ENCODE measurements at regions not wholly inside any gene's neighbourhood (a gene's known extent, or its start where the extent isn't known, plus 50 kb on each side); places are given as distances from the start of the nearest gene placed in this dataset.

- no peaks in the 10 kb centered on the region for H3K36me3 ChIP-seq (replicated peaks in 1 of 2; ENCODE audit: control insufficient read depth in 1 of 2, insufficient read depth in 2 of 2, low read length in 1 of 2)
Measured at GRCh38 chrX:39733745-39734144, 364.0 kb downstream of the BCOR start.

More at GRCh38 chrX:39733745-39734144, 364.0 kb downstream of the BCOR start:
- peaks cover 8% of the 10 kb centered on the region for H3F3A ChIP-seq (replicated peaks; ENCODE audit: insufficient read depth)
- no peaks in the 10 kb centered on the region for H3K79me2 ChIP-seq (ENCODE audit: insufficient read depth)
- H2AFZ ChIP-seq (ENCODE audit: low read depth), result no peak overlapping the region
- no peak for DNase-seq
- H3K4me3 ChIP-seq (ENCODE audit: low read depth in 2 of 2, low read length in 1 of 2), result no peak overlapping the region
- H3K27ac ChIP-seq (ENCODE audit: low read depth in 2 of 2, low read length in 1 of 2), result no peak overlapping the region
- no peaks in the 10 kb centered on the region for H4K20me1 ChIP-seq (ENCODE audit: insufficient read depth)
- peaks cover 0 to 46% of the 10 kb centered on the region in 2 experiments; a peak in 1 of 4 replicates for H3K4me1 ChIP-seq (ENCODE audit: control insufficient read depth in 1 of 2, insufficient read depth in 2 of 2, low read depth in 1 of 2, low read length in 1 of 2)
- no peaks in the 10 kb centered on the region for H3K9me2 ChIP-seq
- ChIA-PET CTCF (no interaction called here), POLR2A (no interaction called here)
- WGBS (ENCODE audit: low lambda C conversion rate), result 58% methylated on average over 1 of the region's 1 CpG
- H3K27me3 ChIP-seq (ENCODE audit: insufficient read depth), result peaks cover 10% of the 10 kb centered on the region; the same call in 1 of the 2 replicates
- TF ChIP-seq IRF3 (IDR thresholded peaks at IDR 0.05; ENCODE audit: low read depth, low read length) (no peak), GATA2 (CRISPR knock-in tag; IDR thresholded peaks at IDR 0.05) (no peak), NFIC (IDR thresholded peaks at IDR 0.05; ENCODE audit: borderline replicate concordance) (no peak), REST (IDR thresholded peaks at IDR 0.05; ENCODE audit: low read depth, low read length) (no peak), CTCF (IDR thresholded peaks at IDR 0.05) (no peak), JUND (IDR thresholded peaks at IDR 0.05) (no peak), MAX (IDR thresholded peaks at IDR 0.05; ENCODE audit: low read depth) (no peak), NRF1 (IDR thresholded peaks at IDR 0.05; ENCODE audit: low read depth, low read length) (no peak), USF2 (IDR thresholded peaks at IDR 0.05; ENCODE audit: borderline replicate concordance, low read depth, low read length) (no peak), SMC3 (IDR thresholded peaks at IDR 0.05; ENCODE audit: low read depth, low read length) (no peak), SIN3A (IDR thresholded peaks at IDR 0.05; ENCODE audit: borderline replicate concordance, low read depth, low read length) (no peak), FOXM1 (IDR thresholded peaks at IDR 0.05; ENCODE audit: low read depth) (no peak), FOSL2 (IDR thresholded peaks at IDR 0.05; ENCODE audit: borderline replicate concordance, low read depth) (no peak), ELF1 (IDR thresholded peaks at IDR 0.05) (no peak), MXI1 (IDR thresholded peaks at IDR 0.05; ENCODE audit: low read depth, low read length) (no peak), FOXJ3 (CRISPR knock-in tag; IDR thresholded peaks at IDR 0.05) (no peak), RFX5 (IDR thresholded peaks at IDR 0.05; ENCODE audit: low read length) (no peak), RXRA (IDR thresholded peaks at IDR 0.05; ENCODE audit: borderline replicate concordance, low read depth) (no peak), YY1 (IDR thresholded peaks at IDR 0.05; ENCODE audit: low read depth) (no peak)
- no peak overlapping the region for H3K9ac ChIP-seq
- no peaks in the 10 kb centered on the region for H3K9me3 ChIP-seq
- no peak overlapping the region for H3K4me2 ChIP-seq
